ENCODE measurements at regions not wholly inside any gene's neighbourhood (a gene's known extent, or its start where the extent isn't known, plus 50 kb on each side); places are given as distances from the start of the nearest gene placed in this dataset.
A peak's percentile ranks its signal among the peaks of the same experiment; 100 is the strongest.

DNA sequence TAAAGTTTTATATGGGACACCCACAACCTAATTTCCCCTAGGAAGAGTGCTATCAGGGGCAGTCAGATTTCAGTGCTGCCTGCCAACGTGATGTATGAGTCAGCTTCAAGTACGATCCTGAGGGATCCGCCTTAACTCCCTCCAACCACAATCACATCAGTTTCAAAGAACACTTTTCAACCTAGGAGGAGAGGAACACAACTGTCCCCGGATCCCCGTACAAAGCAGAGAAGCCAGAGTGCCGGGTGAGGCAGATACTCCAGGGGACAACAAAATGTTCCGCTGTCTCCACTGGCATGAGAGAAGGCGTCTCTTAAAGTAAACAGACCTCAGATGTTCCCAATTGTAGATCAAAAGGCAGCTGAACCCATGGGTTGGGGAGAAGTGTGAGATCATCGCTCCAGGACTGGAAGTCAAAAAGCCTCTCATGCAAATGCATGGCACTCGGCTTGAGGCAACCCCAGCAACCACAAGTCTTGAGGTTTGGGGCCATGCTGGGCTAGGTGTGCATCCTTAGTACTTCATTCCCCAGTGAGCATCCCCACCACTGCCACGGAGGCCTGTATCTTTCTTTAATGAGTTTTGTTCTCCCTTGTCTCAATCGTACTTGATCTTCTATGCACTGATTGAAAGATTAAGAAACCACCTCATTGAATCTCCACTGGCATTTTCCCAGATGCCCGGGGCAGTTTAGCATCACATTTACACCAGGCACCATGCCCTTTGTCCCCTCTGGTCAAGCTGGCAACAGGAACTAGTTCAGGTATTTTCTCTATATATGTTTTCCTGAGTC lies 91.0 kb upstream of the CCBE1 start:
- DNase-seq: no peak
- no peaks in the 10 kb centered on the region for H3K36me3 Mint-ChIP-seq
- H3K27ac Mint-ChIP-seq: no peak overlapping the region
- no peaks in the 10 kb centered on the region for H3K9me3 Mint-ChIP-seq
- H3K4me1 Mint-ChIP-seq: no peaks in the 10 kb centered on the region
- CTCF ChIA-PET: interaction anchor here (1.0 to 1.3 kb wide), 2 partner anchors 36 to 200 kb away, joined by 3 read pairs; no protein-coding TSS in a partner anchor
- H3K4me3 Mint-ChIP-seq: no peak overlapping the region
- H3K27me3 Mint-ChIP-seq: peaks cover 9% of the 10 kb centered on the region

DNA sequence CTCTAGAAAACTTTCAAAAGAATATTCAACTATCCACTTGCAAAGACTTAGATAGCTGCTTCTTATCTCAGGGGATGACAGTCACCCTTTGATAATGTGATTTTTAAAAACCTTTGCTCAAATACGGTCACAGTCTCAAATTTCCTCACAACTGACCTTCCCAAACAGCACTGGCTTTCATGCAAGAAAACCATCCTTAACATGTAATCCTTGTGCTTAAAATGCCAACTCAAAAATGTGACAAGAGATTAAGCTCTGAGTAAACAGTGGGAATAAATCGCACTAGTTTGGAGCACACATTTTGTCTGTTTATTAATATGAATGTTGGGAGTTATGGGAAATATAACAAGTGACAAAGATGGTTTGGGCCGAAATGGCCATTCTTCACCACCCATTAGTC lies 87.5 kb upstream of the CCBE1 start:
- CTCF ChIA-PET: interaction anchor here (1.4 kb wide), 1 partner anchor 39 kb away, joined by 4 read pairs; no protein-coding TSS in a partner anchor
- no peak for DNase-seq
- H3K4me3 Mint-ChIP-seq: no peak overlapping the region
- no peak overlapping the region for H3K27ac Mint-ChIP-seq
- H3K27me3 Mint-ChIP-seq: peaks cover 13% of the 10 kb centered on the region
- H3K36me3 Mint-ChIP-seq: no peaks in the 10 kb centered on the region
- H3K4me1 Mint-ChIP-seq: no peaks in the 10 kb centered on the region
- H3K9me3 Mint-ChIP-seq: no peaks in the 10 kb centered on the region

DNA sequence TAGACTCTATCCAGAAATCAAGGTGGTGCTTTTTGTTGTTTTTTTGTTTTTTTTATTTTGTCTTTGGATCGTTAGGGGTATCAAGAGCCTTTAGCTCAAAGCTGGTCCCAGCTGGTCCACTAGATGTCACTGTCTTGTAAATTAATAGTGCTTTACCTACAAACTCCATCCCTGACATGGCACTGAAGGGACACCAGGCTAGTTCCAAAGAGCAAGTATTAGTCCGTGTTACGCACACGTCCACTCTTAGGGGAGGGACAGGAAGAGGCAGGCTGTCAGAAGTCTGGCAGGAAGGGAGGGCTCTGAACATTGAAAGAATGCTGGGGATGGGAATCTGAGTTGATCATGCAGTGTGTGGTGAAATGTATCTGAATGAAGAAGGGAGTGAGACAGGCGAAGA lies 85.9 kb upstream of the CCBE1 start:
- H3K27ac Mint-ChIP-seq: no peak overlapping the region

DNA sequence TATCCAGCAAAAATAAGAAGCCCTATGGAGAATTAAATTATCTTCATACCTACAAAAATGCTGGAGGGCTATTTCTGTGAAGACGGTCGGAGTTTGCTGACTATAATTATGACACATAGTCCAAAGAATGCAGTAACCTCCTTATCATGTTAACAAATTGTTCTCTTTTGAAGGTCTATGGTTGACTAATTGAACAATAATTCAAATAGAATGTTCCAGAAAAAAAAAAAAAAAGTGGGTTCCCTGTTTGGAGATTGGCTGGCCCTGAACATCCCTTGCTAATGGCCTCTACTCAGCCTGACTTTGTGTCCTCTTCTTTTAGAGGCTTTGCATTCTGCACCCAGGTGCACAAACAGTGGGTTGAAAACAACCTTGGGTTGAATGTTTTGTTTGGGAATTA lies 82.8 kb upstream of the CCBE1 start:
- Mint-ChIP-seq H3K4me3 (no peak overlapping the region), H3K9me3 (peaks cover 3% of the 10 kb centered on the region), H3K4me1 (no peaks in the 10 kb centered on the region), H3K27me3 (peaks cover 6% of the 10 kb centered on the region), H3K36me3 (no peaks in the 10 kb centered on the region), H3K27ac (no peak overlapping the region)
- CTCF ChIA-PET: interaction anchor here (4.2 kb wide), 1 partner anchor 43 kb away, joined by 38 read pairs; no protein-coding TSS in a partner anchor
- DNase-seq: no peak

More for the DNA sequence above, 85.9 kb upstream of the CCBE1 start:
- no peak overlapping the region for H3K4me3 Mint-ChIP-seq
- peak; percentile 24 for DNase-seq
- CTCF ChIA-PET: interaction anchor here (0.7 to 4.2 kb wide), 6 partner anchors 11 to 766 kb away, joined by 3 to 38 read pairs (median 4); no protein-coding TSS in a partner anchor
- H3K36me3 Mint-ChIP-seq: no peaks in the 10 kb centered on the region
- H3K9me3 Mint-ChIP-seq: no peaks in the 10 kb centered on the region
- H3K27me3 Mint-ChIP-seq: peaks cover 13% of the 10 kb centered on the region
- H3K4me1 Mint-ChIP-seq: no peaks in the 10 kb centered on the region

DNA sequence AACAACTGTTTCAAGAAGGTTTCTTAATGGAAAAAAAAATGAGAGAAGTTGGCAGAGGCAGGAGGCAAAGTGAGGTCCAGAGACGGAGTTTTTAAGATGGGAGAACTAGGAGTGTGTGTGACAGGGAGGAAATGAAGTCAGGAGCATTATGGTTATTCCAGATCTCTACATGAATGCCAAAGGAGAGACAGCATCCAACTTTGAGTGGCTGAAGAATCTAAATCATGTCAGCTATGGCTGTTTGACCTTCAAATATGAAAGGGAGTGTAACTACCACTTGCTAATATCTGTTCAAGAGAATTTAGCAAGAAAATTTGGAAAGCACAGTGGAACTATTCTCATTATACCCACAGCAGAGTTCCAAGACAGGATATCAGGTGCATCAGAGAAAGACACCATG lies 81.2 kb upstream of the CCBE1 start:
- H3K4me1 Mint-ChIP-seq: no peaks in the 10 kb centered on the region
- CTCF ChIA-PET: no interaction called here
- H3K36me3 Mint-ChIP-seq: no peaks in the 10 kb centered on the region
- peaks cover 3% of the 10 kb centered on the region for H3K9me3 Mint-ChIP-seq
- H3K27ac Mint-ChIP-seq: no peak overlapping the region
- DNase-seq: no peak
- H3K27me3 Mint-ChIP-seq: peaks cover 6% of the 10 kb centered on the region
- H3K4me3 Mint-ChIP-seq: no peak overlapping the region

DNA sequence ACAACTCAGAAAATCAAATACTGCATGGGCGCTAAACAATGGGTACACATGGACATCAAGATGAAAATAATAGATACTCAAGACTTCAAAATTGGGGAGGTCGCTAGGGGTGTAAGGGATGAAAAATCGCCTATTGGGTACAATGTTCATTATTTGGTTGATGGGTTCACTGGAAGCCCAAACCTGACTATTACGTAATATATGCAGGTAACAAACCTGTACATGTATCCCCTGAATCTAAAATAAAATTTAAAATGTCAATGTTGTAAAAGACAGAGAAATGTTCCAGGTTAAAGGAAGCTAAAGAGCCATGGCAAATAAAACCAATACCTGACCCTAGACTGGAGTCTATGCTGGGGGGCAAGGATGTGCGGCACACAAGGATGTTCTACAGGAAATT lies 80.4 kb upstream of the CCBE1 start:
- CTCF ChIA-PET: no interaction called here
- no peaks in the 10 kb centered on the region for H3K36me3 Mint-ChIP-seq
- no peaks in the 10 kb centered on the region for H3K27me3 Mint-ChIP-seq
- H3K9me3 Mint-ChIP-seq: peaks cover 3% of the 10 kb centered on the region
- no peak overlapping the region for H3K27ac Mint-ChIP-seq
- DNase-seq: no peak
- no peaks in the 10 kb centered on the region for H3K4me1 Mint-ChIP-seq
- H3K4me3 Mint-ChIP-seq: no peak overlapping the region

DNA sequence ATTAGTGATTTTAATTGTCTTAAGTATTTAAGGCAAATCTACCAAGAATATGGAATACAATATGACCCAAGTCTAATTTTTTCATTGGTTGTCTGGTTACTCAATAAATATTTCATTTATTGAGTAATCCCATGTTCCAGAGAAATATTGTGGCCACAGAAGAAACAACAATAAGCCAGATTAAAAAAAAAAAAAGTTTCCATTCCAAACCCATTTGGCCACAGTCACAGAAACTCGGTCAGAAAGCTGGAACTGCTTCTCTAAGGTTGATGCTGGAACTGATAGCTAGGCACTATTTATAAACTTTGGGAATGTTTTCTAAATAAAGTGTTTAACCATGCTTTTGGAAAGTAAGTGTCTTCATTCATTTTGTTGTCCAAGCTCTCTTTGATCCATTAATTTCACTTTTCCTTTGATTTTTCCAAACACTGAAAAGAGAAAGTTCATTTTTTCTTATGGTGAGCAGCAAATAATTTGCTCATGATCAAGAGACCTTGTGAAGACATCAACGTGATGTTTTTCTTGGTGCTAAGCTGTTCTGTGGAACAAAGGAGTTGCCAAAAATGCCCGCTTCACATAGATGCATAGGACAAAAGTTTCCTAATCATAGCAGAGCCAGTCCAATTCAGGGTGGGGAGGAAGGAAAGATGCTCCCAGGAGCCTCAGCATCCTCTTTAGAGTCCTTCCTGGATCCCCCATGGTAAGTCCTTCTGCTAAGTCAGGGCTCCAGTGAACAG lies 72.1 kb upstream of the CCBE1 start:
- H3K36me3 Mint-ChIP-seq: no peaks in the 10 kb centered on the region
- no peaks in the 10 kb centered on the region for H3K4me1 Mint-ChIP-seq
- H3K9me3 Mint-ChIP-seq: peaks cover 1% of the 10 kb centered on the region
- CTCF ChIA-PET: no interaction called here
- H3K4me3 Mint-ChIP-seq: no peak overlapping the region
- no peak overlapping the region for H3K27ac Mint-ChIP-seq
- H3K27me3 Mint-ChIP-seq: peaks cover 4% of the 10 kb centered on the region
- DNase-seq: no peak

DNA sequence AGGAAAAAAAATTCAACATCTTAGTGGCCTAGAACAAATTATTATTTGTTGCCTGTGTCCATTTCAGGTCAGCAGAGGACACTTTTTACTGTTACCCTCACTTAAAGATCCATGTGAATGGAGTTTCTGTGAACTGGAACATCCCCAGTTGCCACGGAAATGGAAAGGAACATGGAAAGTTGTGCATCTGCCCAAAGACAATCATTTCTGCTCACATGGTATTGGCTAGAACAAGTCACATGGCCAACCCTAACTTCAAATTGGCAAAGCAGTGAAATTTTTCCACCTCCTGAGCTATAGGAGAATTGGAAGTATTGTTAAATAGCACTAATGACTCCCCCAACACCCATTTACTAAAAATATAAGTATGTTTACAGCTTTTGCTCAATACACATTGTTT lies 71.2 kb upstream of the CCBE1 start:
- CTCF ChIA-PET: no interaction called here
- H3K9me3 Mint-ChIP-seq: peaks cover 1% of the 10 kb centered on the region

DNA sequence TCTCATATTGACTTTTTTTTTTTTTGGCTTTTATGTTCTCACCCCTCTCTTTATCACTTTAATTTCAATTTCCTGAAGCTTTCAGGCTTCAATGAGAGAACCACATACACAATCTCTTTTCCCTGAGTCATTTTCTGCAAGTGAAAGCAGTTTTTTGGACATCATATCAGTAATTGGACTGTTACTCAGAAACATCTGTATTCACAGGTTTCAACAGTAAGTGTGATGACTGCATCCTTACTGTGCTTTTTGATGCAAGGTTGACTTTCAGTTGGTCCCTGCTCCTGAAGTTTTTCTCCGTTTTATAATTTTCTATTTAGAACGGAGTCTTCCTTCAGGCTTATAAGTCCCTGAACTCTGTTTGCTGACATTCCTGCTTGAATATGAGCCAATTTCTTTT lies 70.5 kb upstream of the CCBE1 start:
- H3K27ac Mint-ChIP-seq: no peak overlapping the region
- peaks cover 1% of the 10 kb centered on the region for H3K9me3 Mint-ChIP-seq
- no peak overlapping the region for H3K4me3 Mint-ChIP-seq
- H3K4me1 Mint-ChIP-seq: no peaks in the 10 kb centered on the region
- DNase-seq: no peak
- no peaks in the 10 kb centered on the region for H3K36me3 Mint-ChIP-seq
- H3K27me3 Mint-ChIP-seq: peaks cover 4% of the 10 kb centered on the region
- CTCF ChIA-PET: no interaction called here

More for the DNA sequence above, 71.2 kb upstream of the CCBE1 start:
- Mint-ChIP-seq H3K4me3 (no peak overlapping the region), H3K27me3 (peaks cover 4% of the 10 kb centered on the region), H3K27ac (no peak overlapping the region), H3K4me1 (no peaks in the 10 kb centered on the region), H3K36me3 (no peaks in the 10 kb centered on the region)
- no peak for DNase-seq

DNA sequence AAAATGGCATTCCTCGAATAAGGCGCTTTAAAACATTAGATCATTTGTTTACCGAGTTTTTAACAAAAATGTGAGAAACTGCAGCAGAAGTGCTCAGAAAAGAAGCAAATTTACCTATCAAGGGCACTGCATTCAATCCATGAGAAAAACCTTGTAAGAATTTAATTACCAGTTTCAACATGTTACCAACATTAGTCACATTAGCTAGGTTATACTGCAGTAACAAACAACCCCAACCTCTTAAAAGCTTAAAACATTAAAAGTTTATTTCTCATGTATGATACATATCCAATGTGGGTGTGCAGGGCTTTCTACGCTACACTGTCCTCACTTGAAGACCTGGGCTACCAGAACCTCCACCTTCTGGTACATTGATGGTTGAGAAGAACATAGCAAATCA lies 68.1 kb upstream of the CCBE1 start:
- no peaks in the 10 kb centered on the region for H3K36me3 Mint-ChIP-seq
- no peak overlapping the region for H3K27ac Mint-ChIP-seq
- no peak for DNase-seq
- no peaks in the 10 kb centered on the region for H3K4me1 Mint-ChIP-seq
- peaks cover 2% of the 10 kb centered on the region for H3K27me3 Mint-ChIP-seq
- CTCF ChIA-PET: no interaction called here
- no peaks in the 10 kb centered on the region for H3K9me3 Mint-ChIP-seq
- no peak overlapping the region for H3K4me3 Mint-ChIP-seq

DNA sequence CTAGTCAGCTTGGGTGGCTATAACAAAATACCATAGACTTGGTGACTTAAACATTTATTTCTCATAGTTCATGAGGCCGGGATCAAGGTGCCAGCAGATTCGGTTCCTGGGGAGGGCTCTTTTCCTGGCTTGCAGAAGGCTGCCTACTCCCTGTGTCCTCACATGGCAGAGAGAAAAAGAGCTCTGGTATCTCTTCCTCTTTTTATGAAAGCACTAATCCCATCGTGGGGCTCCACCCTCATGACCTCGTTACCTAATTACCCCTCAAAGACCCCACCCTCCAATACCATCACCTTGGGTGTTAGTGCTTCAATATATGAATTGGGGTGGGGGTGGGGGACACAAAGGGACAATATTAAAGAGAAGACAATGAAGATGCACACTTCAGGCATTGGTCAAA lies 67.1 kb upstream of the CCBE1 start:
- Mint-ChIP-seq H3K36me3 (no peaks in the 10 kb centered on the region), H3K4me1 (no peaks in the 10 kb centered on the region), H3K9me3 (no peaks in the 10 kb centered on the region), H3K4me3 (no peak overlapping the region), H3K27me3 (no peaks in the 10 kb centered on the region), H3K27ac (no peak overlapping the region)
- CTCF ChIA-PET: no interaction called here
- DNase-seq: no peak

DNA sequence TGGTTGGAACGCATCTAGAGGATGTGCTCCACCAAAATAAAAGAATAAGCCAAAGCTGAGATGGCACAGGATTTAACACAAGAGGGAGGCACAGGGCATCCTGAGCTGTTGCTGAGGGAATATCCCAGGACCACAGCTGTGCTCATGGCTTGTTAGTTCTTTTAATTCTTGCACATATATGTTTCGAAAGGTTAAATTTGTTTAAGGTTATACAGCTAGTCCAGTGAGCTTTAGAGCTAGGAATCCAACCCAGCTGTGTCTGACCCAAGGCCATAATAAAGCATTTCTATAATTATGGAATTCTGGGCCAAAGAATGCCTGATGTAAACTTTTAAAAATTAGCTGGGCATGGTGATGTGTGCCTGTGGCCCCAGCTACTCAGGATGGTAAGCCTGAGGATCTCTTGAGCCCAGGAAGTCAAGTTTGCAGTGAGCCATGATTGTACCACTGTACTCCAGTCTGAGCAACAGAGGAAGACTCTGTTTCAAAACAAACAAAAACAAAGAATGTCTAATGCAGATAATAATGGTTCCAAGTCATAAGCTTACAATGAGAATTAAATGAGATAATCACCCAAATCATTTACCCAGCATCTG lies 66.4 kb upstream of the CCBE1 start:
- H3K36me3 Mint-ChIP-seq: no peaks in the 10 kb centered on the region
- H3K9me3 Mint-ChIP-seq: no peaks in the 10 kb centered on the region
- no peak overlapping the region for H3K4me3 Mint-ChIP-seq
- no peak for DNase-seq
- CTCF ChIA-PET: no interaction called here
- no peaks in the 10 kb centered on the region for H3K4me1 Mint-ChIP-seq
- H3K27ac Mint-ChIP-seq: no peak overlapping the region
- no peaks in the 10 kb centered on the region for H3K27me3 Mint-ChIP-seq

DNA sequence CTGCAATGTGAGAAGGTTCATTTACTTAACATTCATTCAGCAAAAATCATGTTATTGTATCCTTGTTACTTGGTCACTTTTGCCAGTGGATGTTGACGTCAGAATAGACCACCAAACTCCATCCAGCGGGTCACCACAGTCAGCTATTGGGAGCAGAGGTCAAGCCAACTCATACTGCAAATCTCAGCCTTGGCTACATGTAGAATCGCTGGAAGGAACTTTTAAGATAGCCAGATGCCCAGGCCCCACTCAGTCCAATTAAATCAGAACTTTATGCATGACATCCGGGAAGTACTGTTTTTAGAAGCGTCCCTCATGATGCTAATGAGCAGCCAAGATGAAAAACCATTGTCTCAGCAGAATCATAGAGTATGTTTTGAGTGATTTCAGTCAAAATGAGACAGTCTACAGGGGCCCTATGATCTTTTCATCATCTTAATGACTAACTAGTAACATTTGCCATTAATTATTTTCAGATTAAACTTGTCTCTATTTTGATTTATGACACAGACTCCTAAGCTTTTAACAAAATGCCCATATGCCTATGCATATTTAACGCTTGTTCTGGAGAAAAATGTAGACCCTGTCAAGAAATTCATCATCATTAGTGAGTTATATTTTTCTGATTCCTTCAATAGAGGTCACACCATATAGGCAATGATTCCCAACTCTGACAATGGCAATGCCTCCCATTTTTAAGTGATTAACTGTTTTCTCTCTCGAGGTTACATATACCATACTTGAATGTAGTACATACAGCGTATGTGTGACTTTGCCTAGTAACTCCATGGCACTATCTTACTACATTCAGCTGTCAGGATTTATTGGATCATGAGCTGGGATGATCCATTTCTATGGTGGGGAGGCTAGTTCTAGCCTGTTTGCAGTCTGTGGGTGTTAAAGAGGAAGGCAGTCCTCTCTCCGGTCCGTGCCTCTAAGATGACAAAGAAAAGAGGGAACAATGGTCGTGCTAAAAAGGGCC lies 63.7 kb upstream of the CCBE1 start:
- no peak overlapping the region for H3K4me3 Mint-ChIP-seq
- no peak overlapping the region for H3K27ac Mint-ChIP-seq
- H3K4me1 Mint-ChIP-seq: no peaks in the 10 kb centered on the region
- H3K9me3 Mint-ChIP-seq: no peaks in the 10 kb centered on the region
- no peaks in the 10 kb centered on the region for H3K36me3 Mint-ChIP-seq
- no peak for DNase-seq
- H3K27me3 Mint-ChIP-seq: no peaks in the 10 kb centered on the region
- CTCF ChIA-PET: no interaction called here

DNA sequence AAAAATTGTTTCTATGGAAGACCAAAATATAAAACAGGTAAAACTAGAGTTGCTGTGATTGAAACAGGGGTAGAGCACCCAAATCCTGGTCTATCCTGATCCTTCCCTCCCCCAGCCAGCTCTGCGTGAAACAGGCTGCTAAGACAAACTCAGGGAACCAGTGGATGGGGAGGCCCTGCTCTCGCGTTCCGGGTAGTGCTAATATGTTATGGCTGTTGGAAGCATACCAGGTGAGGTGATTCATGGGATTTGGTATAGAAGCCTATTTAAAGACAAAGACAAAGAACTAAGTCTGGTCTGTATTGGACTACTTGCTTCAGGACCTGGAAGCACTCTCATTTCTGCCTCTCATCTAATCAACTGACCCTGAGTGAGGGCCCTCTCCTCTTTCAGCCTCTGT lies 63.0 kb upstream of the CCBE1 start:
- DNase-seq: no peak
- Mint-ChIP-seq H3K27ac (no peak overlapping the region), H3K27me3 (no peaks in the 10 kb centered on the region), H3K4me1 (no peaks in the 10 kb centered on the region), H3K4me3 (no peak overlapping the region), H3K9me3 (no peaks in the 10 kb centered on the region), H3K36me3 (no peaks in the 10 kb centered on the region)
- CTCF ChIA-PET: no interaction called here

Measured in activated naive CD4-positive, alpha-beta T cell treated with anti-CD3 and anti-CD28 coated beads, Interleukin-2, amount 10 ng/mL, durations not matched to agents 7 days and 5 days (primary cell).